GM12873 (cell line): ENCODE measurements at regions not wholly inside any gene's neighbourhood (a gene's known extent, or its start where the extent isn't known, plus 50 kb on each side); places are given as distances from the start of the nearest gene placed in this dataset.

Experiments used
- CTCF ChIP-seq: IDR thresholded peaks from 2 replicates; pipeline ENCODE4 v1.5.1; 2012; ENCODE audit warnings: low read depth, mild to moderate bottlenecking, moderate library complexity, low read length, control low read depth; ENCODE audit not compliant: insufficient read depth; ENCODE audit errors: missing control alignments

GRCh38 chr20:3339571-3339970 is 67.9 kb downstream of the DNAAF9 start:
- TF ChIP-seq CTCF = no peak

GRCh38 chr20:3339076-3339475 is 68.4 kb downstream of the DNAAF9 start:
- TF ChIP-seq CTCF = no peak

- TF ChIP-seq CTCF = no peak
Observed at GRCh38 chr20:3334156-3334943, 73.1 kb downstream of the DNAAF9 start.

GRCh38 chr20:3330046-3330741 is 77.3 kb downstream of the DNAAF9 start:
- TF ChIP-seq CTCF = peak; percentile 36

- no peak for TF ChIP-seq CTCF
Observed at GRCh38 chr20:3328501-3328900, 79.0 kb downstream of the DNAAF9 start.

- TF ChIP-seq CTCF = no peak
Observed at GRCh38 chr20:3326779-3327521, 80.5 kb downstream of the DNAAF9 start.

GRCh38 chr20:3325864-3326263 is 81.6 kb downstream of the DNAAF9 start:
- TF ChIP-seq CTCF = no peak
